GM23338 (cell line): ENCODE measurements at regions not wholly inside any gene's neighbourhood (a gene's known extent, or its start where the extent isn't known, plus 50 kb on each side); places are given as distances from the start of the nearest gene placed in this dataset.

Experiments used
- CTCF ChIP-seq, 2 experiments: fragments of 200-600 bp in 1 of 2; sonication (generic) in 1 of 2; conservative IDR thresholded peaks; 2 replicates each; pipeline versions ENCODE4 v1.5.1 to v1.6.1; 2016 to 2017; ENCODE audit warnings: antibody characterized with exemption in 2 of 2, low read depth in 2 of 2, mild to moderate bottlenecking in 2 of 2, moderate library complexity in 1 of 2
- EZH2 ChIP-seq: fragments of 200-600 bp; sonication (generic); IDR thresholded peaks from one replicate; pipeline ENCODE4 v1.8.0; 2017; ENCODE audit warnings: antibody characterized with exemption, mild to moderate bottlenecking, low read depth; ENCODE audit not compliant: unreplicated experiment
- EZH2phosphoT487 ChIP-seq: fragments of 200-600 bp; sonication (generic); IDR thresholded peaks from one replicate; pipeline ENCODE4 v1.8.1; 2018; ENCODE audit warnings: antibody characterized with exemption; ENCODE audit not compliant: unreplicated experiment
- POLR2AphosphoS5 ChIP-seq: IDR thresholded peaks from 2 replicates; pipeline ENCODE4 v1.6.1; 2016; ENCODE audit warnings: antibody characterized with exemption, low read depth

- TF ChIP-seq EZH2phosphoT487: no peak
- no peak for TF ChIP-seq EZH2
- TF ChIP-seq CTCF (conservative IDR thresholded peaks at IDR 0.05; ENCODE audit: low read depth in 2 of 2): no peak
- no peak for TF ChIP-seq POLR2AphosphoS5
Observed at GRCh38 chr3:83670416-83670815, 1288.4 kb upstream of the CADM2 start.
